ENCODE measurements at regions not wholly inside any gene's neighbourhood (a gene's known extent, or its start where the extent isn't known, plus 50 kb on each side); places are given as distances from the start of the nearest gene placed in this dataset.

DNA sequence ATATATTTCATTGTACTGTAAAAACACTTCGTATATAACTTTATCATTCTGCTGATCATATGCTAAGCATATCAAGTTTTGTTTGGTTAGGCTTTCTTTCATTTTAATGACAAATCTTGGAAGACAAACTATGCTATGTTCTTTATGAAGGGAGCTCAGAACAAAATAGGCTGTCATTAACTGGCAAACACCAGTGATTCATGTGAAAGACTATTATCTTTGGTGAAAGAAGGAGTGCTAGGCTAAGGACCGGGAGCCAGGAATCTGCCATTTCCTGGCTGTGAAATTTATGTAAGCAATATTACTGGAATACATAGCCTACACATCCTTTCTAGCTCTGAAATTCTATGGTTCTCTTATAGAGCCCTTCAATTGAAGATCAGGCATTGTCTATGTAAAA lies 136.2 kb upstream of the CCN2 start:
- no peaks in the 10 kb centered on the region for H3K9me3 ChIP-seq (ENCODE audit: control insufficient read depth in 1 of 2, insufficient read depth in 1 of 2, low read depth in 1 of 2, low read length in 2 of 2)
- H3K79me2 ChIP-seq (ENCODE audit: insufficient read depth, low read length): no peaks in the 10 kb centered on the region
- BruUV-seq (replicated peaks): no TSS peak
- DNase-seq (ENCODE audit: low read depth, low spot score) (no peak), ATAC-seq (no peak)
- no peak overlapping the region for H3K4me3 ChIP-seq (replicated peaks in 1 of 2; ENCODE audit: low read depth in 1 of 2, low read length in 2 of 2)
- no peaks in the 10 kb centered on the region for H4K20me1 ChIP-seq (ENCODE audit: insufficient read depth)
- POLR2A ChIA-PET: interaction anchor here (1.0 kb wide), 1 partner anchor 13 kb away, joined by 3 read pairs; no protein-coding TSS in a partner anchor
- H3K36me3 ChIP-seq (ENCODE audit: control insufficient read depth in 1 of 2, insufficient read depth in 2 of 2, low read length in 2 of 2): no peaks in the 10 kb centered on the region
- no peaks in the 10 kb centered on the region for H3K4me1 ChIP-seq (ENCODE audit: control insufficient read depth in 1 of 2, insufficient read depth in 2 of 2, low read length in 2 of 2)
- RAD21 ChIA-PET (ENCODE audit: low non-redundant PET in 1 of 2, low total read pairs in 2 of 2, uncharacterized antibody in 2 of 2, unreplicated experiment in 2 of 2): no interaction called here
- H3K9me2 ChIP-seq (ENCODE audit: insufficient read depth): no peaks in the 10 kb centered on the region
- intact Hi-C loops (cut with micrococcal nuclease): no loop called here
- no peak overlapping the region for H3K27ac ChIP-seq (ENCODE audit: low read depth, low read length)
- H3K27me3 ChIP-seq (ENCODE audit: insufficient read depth, low read length): no peaks in the 10 kb centered on the region
- H2AFZ ChIP-seq (ENCODE audit: low read depth, low read length, poor library complexity, severe bottlenecking): no peak overlapping the region
- H3K9ac ChIP-seq (ENCODE audit: low read length): no peak overlapping the region
- no peak overlapping the region for H3K4me2 ChIP-seq (ENCODE audit: low read length)
- CTCF ChIA-PET: no interaction called here
- TF ChIP-seq CTCF (IDR thresholded peaks at IDR 0.05 in 2 of 3, conservative IDR thresholded peaks at IDR 0.05 in 1 of 3; ENCODE audit: borderline replicate concordance in 1 of 3, insufficient read depth in 1 of 3, low read depth in 2 of 3, low read length in 2 of 3): no peak
- no peak for TF ChIP-seq YY1 (IDR thresholded peaks at IDR 0.05; ENCODE audit: extremely low read depth, insufficient replicate concordance, low read depth, low read length)
- TF ChIP-seq, protein P1, sequence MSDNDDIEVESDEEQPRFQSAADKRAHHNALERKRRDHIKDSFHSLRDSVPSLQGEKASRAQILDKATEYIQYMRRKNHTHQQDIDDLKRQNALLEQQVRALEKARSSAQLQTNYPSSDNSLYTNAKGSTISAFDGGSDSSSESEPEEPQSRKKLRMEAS (IDR thresholded peaks at IDR 0.05): no peak
- TF ChIP-seq, protein P2, sequence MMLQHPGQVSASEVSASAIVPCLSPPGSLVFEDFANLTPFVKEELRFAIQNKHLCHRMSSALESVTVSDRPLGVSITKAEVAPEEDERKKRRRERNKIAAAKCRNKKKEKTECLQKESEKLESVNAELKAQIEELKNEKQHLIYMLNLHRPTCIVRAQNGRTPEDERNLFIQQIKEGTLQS (IDR thresholded peaks at IDR 0.05): no peak
- no peak for TF ChIP-seq POLR2A (IDR thresholded peaks at IDR 0.05; ENCODE audit: borderline replicate concordance, extremely low read depth, insufficient read depth, insufficient read length)
- TF ChIP-seq SP1 (IDR thresholded peaks at IDR 0.05; ENCODE audit: low read depth): no peak
- TF ChIP-seq ZFX (IDR thresholded peaks at IDR 0.05): no peak
- TF ChIP-seq JUND (IDR thresholded peaks at IDR 0.05): no peak
- TF ChIP-seq EGR1 (IDR thresholded peaks at IDR 0.05; ENCODE audit: low read depth): no peak
- no peak for TF ChIP-seq POLR2AphosphoS5 (IDR thresholded peaks at IDR 0.05; ENCODE audit: low read depth, low read length)
- no peak for TF ChIP-seq FOSL1 (IDR thresholded peaks at IDR 0.05; ENCODE audit: low read depth)
- TF ChIP-seq SRF (IDR thresholded peaks at IDR 0.05; ENCODE audit: low read depth): no peak
- no peak for TF ChIP-seq RAD21 (IDR thresholded peaks at IDR 0.05; ENCODE audit: low read depth)
- no peak for TF ChIP-seq CEBPB (IDR thresholded peaks at IDR 0.05; ENCODE audit: low read depth)
- no peak for TF ChIP-seq TCF7L2 (IDR thresholded peaks at IDR 0.05; ENCODE audit: borderline replicate concordance, extremely low read depth, insufficient read depth, insufficient read length)
- TF ChIP-seq, protein P3, sequence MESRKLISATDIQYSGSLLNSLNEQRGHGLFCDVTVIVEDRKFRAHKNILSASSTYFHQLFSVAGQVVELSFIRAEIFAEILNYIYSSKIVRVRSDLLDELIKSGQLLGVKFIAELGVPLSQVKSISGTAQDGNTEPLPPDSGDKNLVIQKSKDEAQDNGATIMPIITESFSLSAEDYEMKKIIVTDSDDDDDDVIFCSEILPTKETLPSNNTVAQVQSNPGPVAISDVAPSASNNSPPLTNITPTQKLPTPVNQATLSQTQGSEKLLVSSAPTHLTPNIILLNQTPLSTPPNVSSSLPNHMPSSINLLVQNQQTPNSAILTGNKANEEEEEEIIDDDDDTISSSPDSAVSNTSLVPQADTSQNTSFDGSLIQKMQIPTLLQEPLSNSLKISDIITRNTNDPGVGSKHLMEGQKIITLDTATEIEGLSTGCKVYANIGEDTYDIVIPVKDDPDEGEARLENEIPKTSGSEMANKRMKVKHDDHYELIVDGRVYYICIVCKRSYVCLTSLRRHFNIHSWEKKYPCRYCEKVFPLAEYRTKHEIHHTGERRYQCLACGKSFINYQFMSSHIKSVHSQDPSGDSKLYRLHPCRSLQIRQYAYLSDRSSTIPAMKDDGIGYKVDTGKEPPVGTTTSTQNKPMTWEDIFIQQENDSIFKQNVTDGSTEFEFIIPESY (IDR thresholded peaks at IDR 0.05; ENCODE audit: extremely low read depth, insufficient replicate concordance, low read length): no peak

All from HCT116 (cell line).